ENCODE measurements at regions not wholly inside any gene's neighbourhood (a gene's known extent, or its start where the extent isn't known, plus 50 kb on each side); places are given as distances from the start of the nearest gene placed in this dataset.
A peak's percentile ranks its signal among the peaks of the same experiment; 100 is the strongest.

DNA sequence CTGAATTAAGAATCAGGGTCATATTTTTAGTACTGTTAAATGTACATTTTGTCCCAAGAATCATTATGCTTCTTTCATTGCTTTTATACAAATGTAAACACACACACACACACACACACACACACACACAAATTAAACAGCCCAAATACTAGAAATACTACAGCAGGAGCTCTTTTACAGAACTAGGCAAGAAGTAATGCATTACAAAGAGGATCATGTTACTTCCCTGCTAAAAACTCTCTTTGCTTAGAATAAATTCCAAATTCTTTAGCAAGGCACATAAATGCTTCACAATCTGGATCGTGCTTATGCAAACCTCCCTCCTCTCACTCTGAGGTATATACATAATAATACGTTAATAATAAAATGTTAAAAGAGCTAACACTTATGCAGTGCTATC is 720.4 kb upstream of the ADGRL4 start:
- intact Hi-C loops (cut with DNase I): no loop called here
- H3K9ac ChIP-seq (ENCODE audit: low read length in 3 of 3): no peak overlapping the region
- H3K27me3 ChIP-seq (ENCODE audit: control insufficient read depth, insufficient read depth, low read length): no peaks in the 10 kb centered on the region
- no peaks in the 10 kb centered on the region for H3K36me3 ChIP-seq (ENCODE audit: control insufficient read depth in 2 of 3, insufficient read depth in 3 of 3, low read length in 3 of 3)
- H3K9me3 ChIP-seq (ENCODE audit: control insufficient read depth in 2 of 3, insufficient read depth in 1 of 3, low read length in 3 of 3): no peaks in the 10 kb centered on the region
- no peak overlapping the region for H3K27ac ChIP-seq (ENCODE audit: low read depth in 2 of 2, low read length in 2 of 2)
- FAIRE-seq (no peak), DNase-seq (peak in 2 of 5 donors; percentile 7 to 19)
- no peak overlapping the region for H3K4me3 ChIP-seq (ENCODE audit: low read length in 3 of 3)
- TF ChIP-seq, protein P1, sequence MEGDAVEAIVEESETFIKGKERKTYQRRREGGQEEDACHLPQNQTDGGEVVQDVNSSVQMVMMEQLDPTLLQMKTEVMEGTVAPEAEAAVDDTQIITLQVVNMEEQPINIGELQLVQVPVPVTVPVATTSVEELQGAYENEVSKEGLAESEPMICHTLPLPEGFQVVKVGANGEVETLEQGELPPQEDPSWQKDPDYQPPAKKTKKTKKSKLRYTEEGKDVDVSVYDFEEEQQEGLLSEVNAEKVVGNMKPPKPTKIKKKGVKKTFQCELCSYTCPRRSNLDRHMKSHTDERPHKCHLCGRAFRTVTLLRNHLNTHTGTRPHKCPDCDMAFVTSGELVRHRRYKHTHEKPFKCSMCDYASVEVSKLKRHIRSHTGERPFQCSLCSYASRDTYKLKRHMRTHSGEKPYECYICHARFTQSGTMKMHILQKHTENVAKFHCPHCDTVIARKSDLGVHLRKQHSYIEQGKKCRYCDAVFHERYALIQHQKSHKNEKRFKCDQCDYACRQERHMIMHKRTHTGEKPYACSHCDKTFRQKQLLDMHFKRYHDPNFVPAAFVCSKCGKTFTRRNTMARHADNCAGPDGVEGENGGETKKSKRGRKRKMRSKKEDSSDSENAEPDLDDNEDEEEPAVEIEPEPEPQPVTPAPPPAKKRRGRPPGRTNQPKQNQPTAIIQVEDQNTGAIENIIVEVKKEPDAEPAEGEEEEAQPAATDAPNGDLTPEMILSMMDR (IDR thresholded peaks at IDR 0.05; ENCODE audit: borderline replicate concordance, extremely low read depth, insufficient read depth): no peak
- H3K4me1 ChIP-seq (ENCODE audit: control insufficient read depth in 2 of 3, insufficient read depth in 2 of 3, low read depth in 1 of 3, low read length in 3 of 3): no peaks in the 10 kb centered on the region

DNA sequence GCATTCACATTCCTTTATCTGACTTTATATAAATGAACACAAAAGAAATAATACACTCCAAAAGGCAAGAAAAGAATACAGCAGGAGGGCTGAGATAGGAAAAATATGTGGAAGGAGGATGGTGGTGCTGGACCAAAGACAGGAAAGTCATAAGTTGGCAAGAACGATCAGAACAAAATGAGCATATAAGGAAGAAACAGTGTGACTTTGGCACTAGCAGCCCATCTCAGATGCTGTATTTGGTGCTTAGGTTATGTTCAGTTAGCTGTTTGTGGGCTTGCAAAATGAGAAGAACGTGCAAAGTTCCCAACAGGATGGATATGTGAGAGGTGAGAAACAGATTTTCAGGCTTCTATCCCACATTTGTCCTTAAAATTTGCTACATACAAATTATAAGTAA is 719.8 kb upstream of the ADGRL4 start:
- H3K27me3 ChIP-seq (ENCODE audit: control insufficient read depth, insufficient read depth, low read length): no peaks in the 10 kb centered on the region
- TF ChIP-seq, protein P1 (IDR thresholded peaks at IDR 0.05; ENCODE audit: borderline replicate concordance, extremely low read depth, insufficient read depth): no peak
- DNase-seq (no peak), FAIRE-seq (no peak)
- H3K9me3 ChIP-seq (ENCODE audit: control insufficient read depth in 2 of 3, insufficient read depth in 1 of 3, low read length in 3 of 3): no peaks in the 10 kb centered on the region
- no peaks in the 10 kb centered on the region for H3K4me1 ChIP-seq (ENCODE audit: control insufficient read depth in 2 of 3, insufficient read depth in 2 of 3, low read depth in 1 of 3, low read length in 3 of 3)
- H3K4me3 ChIP-seq (ENCODE audit: low read length in 3 of 3): no peak overlapping the region
- intact Hi-C loops (cut with DNase I): no loop called here
- H3K27ac ChIP-seq (ENCODE audit: low read depth in 2 of 2, low read length in 2 of 2): no peak overlapping the region
- H3K9ac ChIP-seq (ENCODE audit: low read length in 3 of 3): no peak overlapping the region
- no peaks in the 10 kb centered on the region for H3K36me3 ChIP-seq (ENCODE audit: control insufficient read depth in 2 of 3, insufficient read depth in 3 of 3, low read length in 3 of 3)

DNA sequence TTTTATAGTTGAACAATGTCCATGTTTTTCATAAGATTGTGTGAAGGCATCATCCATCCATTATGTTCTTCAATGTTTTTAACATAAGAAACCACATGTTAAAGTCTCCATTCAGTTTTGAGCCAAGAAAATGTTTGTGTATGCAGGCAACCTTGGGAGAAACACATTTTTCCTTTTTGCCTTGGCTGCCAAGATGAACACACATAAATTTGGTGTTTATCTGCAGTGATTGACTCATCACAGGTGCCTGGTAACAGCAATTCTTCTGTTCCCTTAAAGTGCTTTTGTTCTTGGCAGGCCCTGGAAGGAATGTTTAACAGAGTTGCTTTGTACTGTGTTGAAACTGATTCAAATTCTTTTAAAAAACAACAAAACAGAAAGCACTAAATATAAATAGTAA is 709.9 kb upstream of the ADGRL4 start:
- no peak for FAIRE-seq
- no peak overlapping the region for H3K27ac ChIP-seq (ENCODE audit: low read depth in 2 of 2, low read length in 2 of 2)

More for the DNA sequence above, 709.9 kb upstream of the ADGRL4 start:
- Histone ChIP-seq H3K36me3 (ENCODE audit: control insufficient read depth in 2 of 3, insufficient read depth in 3 of 3, low read length in 3 of 3) (no peaks in the 10 kb centered on the region), H3K4me1 (ENCODE audit: control insufficient read depth in 2 of 3, insufficient read depth in 2 of 3, low read depth in 1 of 3, low read length in 3 of 3) (peaks cover 0 to 4% (median 0%) of the 10 kb centered on the region in 3 donors), H3K27me3 (ENCODE audit: control insufficient read depth, insufficient read depth, low read length) (no peaks in the 10 kb centered on the region), H3K4me3 (ENCODE audit: low read length in 3 of 3) (no peak overlapping the region), H3K9me3 (ENCODE audit: control insufficient read depth in 2 of 3, insufficient read depth in 1 of 3, low read length in 3 of 3) (no peaks in the 10 kb centered on the region), H3K9ac (ENCODE audit: low read length in 3 of 3) (no peak overlapping the region)
- intact Hi-C loops (cut with DNase I): no loop called here
- TF ChIP-seq, protein P1 (IDR thresholded peaks at IDR 0.05; ENCODE audit: borderline replicate concordance, extremely low read depth, insufficient read depth): no peak
- DNase-seq: peak in 1 of 5 donors; percentile 5

All from kidney (tissue), 13 donors.